Right ventricle myocardium inferior (tissue), 1 donor: ENCODE measurements at regions not wholly inside any gene's neighbourhood (a gene's known extent, or its start where the extent isn't known, plus 50 kb on each side); places are given as distances from the start of the nearest gene placed in this dataset.
"Not testable (repeated sequence)": the region's sequence is repeated elsewhere in the genome, so short reads cannot be mapped to it uniquely, and the experiment has no call there.

Experiments
- ATAC-seq: fragments of 200-7000 bp; cut with Tn5 transposase; one replicate; pipeline ENCODE4 v1.9.1; 2020; ENCODE audit warnings: mild to moderate bottlenecking, moderate library complexity
- DNase-seq: peaks from one replicate; pipeline ENCODE4 v3.0.0; 2021; ENCODE audit errors: missing footprints
- intact Hi-C: fragments of 100-400 bp; cut with DNase I; formaldehyde crosslinking; loops from one replicate; pipeline ENCODE4 v1.11.0; 2022
- donor health status: DM: no; HTN: yes; CAD: no; lungs with severe emphysema.

DNA sequence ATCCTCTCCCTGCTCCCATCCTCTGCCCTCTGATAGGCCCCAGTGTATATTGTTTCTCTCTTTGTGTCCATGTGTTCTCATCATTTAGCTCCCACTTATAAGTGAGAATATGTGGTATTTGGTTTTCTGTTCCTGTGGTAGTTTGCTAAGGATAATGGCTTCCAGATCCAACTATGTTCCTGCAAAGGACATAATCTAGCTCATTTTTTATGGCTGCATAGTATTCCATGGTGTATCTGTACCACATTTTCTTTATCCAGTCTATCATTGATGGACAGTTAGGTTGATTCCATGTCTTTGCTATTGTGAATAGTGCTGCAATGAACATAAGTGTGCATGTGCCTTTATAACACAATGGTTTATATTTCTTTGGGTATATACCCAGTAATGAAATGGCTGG, 57.8 kb upstream of the SMIM30 start:
- intact Hi-C loops, ATAC-seq, DNase-seq: not testable (repeated sequence)

- ATAC-seq (no peak), DNase-seq (no peak)
- intact Hi-C loops, result no loop called here
Observed at GRCh38 chr7:113175525-113176104, 57.3 kb upstream of the SMIM30 start.

- ATAC-seq, result no peak
- intact Hi-C loops, result no loop called here
- no peak for DNase-seq
Observed at GRCh38 chr7:113172726-113173125, 54.4 kb upstream of the SMIM30 start.

DNA sequence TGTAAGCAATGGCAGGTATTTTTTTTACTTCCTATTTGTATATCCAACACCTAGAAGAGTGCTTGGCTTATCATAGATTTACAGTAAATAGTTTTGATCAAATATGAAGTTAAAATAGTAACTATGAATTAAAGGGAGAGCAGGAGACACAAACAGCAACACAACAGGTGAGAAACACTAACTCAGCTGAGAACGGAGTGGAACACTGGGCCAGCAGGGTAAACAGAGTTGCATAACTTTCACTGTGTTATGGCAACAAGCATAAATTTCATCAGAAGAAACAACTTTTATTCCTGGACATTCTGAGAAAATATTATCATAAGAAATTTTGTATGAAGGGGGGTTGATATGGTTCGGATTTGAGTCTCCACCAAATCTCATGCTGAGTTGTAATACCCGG, 52.2 kb upstream of the SMIM30 start:
- no peak for ATAC-seq
- intact Hi-C loops, result no loop called here
- DNase-seq, result no peak
